Ammon's horn (tissue), 1 donor: ENCODE measurements at regions not wholly inside any gene's neighbourhood (a gene's known extent, or its start where the extent isn't known, plus 50 kb on each side); places are given as distances from the start of the nearest gene placed in this dataset.
A peak's percentile ranks its signal among the peaks of the same experiment; 100 is the strongest.
"Not testable (repeated sequence)": the region's sequence is repeated elsewhere in the genome, so short reads cannot be mapped to it uniquely, and the experiment has no call there.

ENCODE experiments used
- DNase-seq: peaks from one replicate; pipeline ENCODE4 v3.0.0-alpha.2; 2016; ENCODE audit warnings: low spot score

- no peak for DNase-seq
Measured at GRCh38 chr10:85012305-85012704, 683.9 kb downstream of the CCSER2 start.

DNA sequence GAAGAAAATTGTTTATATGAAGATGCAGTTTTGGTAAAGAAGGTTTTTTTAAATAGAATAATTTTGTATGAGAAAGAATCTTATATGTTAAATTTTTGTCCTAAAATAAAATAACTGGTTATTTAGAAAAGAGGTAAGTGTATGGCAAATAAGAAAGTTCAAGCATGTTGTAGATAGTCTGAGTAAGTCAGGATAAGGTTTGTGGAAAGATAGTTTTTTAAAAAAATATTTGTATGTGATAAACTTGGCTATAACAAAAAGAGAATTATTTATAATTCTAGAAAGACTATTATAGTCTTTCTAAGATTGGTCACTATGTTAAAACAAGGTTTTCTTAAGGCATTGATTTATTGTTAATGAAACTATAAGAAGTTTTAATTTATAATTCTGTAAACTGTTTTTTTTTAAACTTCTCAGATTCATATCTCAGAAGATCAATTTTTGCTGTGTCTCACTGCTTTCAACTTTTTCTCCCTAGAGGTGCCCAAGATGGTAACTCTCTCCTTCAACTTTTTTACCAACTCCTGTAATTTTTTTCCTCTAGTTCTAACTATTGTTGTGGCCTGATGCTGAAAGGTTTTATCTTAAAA, 698.6 kb downstream of the CCSER2 start:
- no peak for DNase-seq

GRCh38 chr10:85032981-85033380, 704.6 kb downstream of the CCSER2 start:
- DNase-seq, result no peak

GRCh38 chr10:85036661-85037060, 708.3 kb downstream of the CCSER2 start:
- no peak for DNase-seq

- no peak for DNase-seq
Measured at GRCh38 chr10:85039311-85039710, 710.9 kb downstream of the CCSER2 start.

- DNase-seq, result no peak
Measured at GRCh38 chr10:85043207-85043606, 714.8 kb downstream of the CCSER2 start.

DNA sequence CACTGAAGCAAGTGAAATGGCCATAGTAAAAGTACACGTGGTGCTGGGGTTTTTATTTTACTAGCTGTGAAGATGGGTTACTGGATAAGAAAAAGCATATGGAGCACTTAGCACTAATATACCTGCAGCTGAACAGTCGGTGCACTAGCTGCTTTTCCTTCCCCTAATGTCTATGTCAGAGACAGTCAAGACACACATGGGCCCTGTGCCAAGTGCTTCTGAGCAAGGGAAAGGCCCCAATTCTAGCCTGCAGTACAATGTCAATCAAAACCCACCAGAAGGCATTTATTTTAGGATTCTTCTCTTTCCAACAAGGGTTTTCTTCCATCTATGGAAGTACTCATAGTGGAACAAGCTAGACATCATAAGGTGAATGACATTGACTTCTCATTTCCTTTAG, 716.7 kb downstream of the CCSER2 start:
- DNase-seq, result no peak

DNA sequence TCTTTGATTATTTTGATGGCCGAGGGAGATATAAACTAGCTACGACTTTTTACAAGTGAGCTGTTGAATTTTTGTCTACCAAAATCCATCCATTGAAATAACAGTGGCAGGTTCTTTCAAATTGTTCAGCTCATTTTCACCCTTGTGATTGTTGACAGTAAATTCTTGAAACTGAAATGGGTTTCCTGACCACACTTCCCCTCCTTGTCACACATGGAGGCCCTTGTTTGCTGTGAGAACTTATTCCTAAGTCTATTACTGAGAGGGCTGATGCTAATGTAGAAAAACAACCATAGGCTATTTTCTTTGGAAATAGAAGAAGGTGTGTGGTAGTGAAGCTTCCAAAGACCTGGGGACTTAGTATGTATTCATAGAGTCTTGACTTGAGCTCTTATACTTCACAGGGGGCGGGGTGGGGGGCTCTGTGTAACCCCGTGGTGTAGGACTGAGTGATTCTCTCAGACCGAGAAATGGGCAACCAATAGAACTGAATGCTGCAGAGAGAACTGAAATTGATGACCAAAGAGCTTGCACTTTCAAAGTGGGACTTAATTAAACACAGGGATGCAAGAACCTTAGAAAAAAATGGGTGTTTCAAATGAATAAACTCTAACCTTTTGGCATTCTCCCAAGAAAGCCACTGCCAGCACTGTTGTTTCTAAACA, 718.9 kb downstream of the CCSER2 start:
- no peak for DNase-seq

DNA sequence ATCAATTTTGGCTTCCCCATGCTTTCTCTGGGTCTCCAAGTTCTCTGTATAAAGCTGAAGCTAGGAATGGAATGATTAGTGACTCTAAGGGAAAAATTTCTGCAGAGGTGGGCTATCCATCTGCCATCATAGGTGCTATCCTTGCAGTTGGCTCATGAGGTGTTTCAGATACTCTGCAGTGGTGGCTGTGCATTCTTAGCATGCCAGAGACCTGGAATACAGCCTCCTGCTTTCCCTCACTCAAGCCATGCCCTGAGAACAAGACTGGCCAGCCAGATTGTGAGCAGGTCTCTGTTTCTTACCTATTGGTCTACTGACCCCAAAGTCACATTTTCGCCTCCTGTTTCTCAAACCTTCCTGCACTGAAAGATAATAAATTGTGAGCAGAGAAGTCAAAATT, 719.6 kb downstream of the CCSER2 start:
- DNase-seq, result no peak

GRCh38 chr10:85048644-85049043, 720.3 kb downstream of the CCSER2 start:
- no peak for DNase-seq

GRCh38 chr10:85060944-85061343, 732.6 kb downstream of the CCSER2 start:
- DNase-seq, result no peak

GRCh38 chr10:85061401-85061800, 733.0 kb downstream of the CCSER2 start:
- DNase-seq, result no peak

DNA sequence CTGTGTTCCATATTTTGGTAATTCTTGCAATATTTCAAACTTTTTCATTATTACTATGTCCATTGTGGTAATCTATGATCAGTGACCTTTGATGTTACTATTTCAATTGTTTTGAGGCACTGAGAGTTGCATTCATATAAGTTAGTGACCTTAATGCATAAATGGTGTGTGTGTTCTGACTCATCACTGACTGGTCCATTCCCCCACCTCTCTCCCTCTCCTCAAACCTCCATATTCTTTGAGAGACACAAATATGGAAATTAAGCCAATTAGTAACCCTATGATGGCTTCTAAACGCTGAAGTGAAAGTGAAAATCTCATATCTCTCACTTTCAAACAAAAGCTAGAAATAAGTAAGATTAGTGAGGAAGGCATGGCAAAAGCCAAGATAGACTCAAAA, 739.6 kb downstream of the CCSER2 start:
- DNase-seq, result no peak

- no peak for DNase-seq
Measured at GRCh38 chr10:85080934-85081333, 752.5 kb downstream of the CCSER2 start.

GRCh38 chr10:85098835-85099521, 770.6 kb downstream of the CCSER2 start:
- no peak for DNase-seq

GRCh38 chr10:85100495-85100894, 772.1 kb downstream of the CCSER2 start:
- DNase-seq, result no peak

GRCh38 chr10:85105614-85106255, 777.3 kb downstream of the CCSER2 start:
- no peak for DNase-seq

DNA sequence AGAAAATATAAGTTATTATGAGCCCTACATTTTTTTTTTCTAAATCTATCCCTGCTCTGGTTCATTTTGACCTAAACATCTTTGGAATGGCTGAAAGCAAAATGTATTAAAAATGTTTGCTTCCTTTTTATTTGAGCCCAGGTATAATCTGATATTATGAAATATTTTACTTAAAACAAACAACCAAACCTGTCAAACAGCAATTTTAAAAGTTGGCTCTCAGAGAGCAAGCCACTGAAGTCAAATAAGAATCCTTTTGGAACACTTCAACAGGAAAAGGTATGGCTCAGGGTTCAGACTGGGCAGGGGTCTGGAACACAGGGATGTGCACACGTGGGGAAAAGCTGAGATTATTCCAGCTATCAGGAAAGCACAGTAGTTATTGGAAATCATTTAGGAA, 782.9 kb downstream of the CCSER2 start:
- no peak for DNase-seq

DNA sequence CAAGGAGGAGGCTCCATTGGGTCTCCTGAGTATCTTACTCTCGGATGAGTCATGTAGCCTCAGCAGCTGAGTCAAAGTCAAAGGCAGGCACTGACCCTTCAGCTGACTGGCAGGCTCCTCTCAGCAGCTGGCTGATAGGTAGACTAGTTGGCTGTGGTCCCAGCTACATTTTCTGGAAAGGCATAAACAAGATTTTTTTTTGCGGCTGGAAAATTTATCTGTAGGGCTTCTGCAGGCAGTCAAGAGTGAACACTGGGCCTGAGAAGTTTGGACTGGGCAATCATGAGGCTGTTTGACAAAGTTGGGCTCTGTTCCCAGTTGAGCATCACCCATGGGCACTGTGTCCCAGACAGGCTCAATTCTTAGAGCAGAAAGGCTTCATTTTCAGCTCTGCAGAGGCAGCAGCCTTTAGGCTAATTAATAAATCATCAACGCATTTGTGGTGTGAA, 796.2 kb downstream of the CCSER2 start:
- DNase-seq, result peak; percentile 87

DNA sequence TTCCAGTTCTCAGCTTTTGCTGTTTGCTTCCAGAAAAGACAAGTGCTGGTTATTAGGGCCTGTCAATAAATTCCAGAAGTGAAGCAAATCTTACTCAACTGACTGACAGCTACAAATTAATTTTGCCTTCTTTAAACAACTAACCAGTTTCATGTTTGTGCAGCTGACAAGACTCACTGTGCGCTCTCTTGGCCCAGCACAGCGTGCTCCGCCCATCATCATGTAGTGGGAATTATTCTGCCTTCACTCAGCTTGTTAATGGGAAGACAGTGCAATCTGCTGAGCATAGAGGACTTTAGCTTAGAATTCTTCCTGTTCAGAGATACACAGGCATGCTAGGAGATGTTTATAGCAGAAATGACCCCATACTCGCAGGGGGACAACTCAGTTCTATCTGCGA, 808.9 kb downstream of the CCSER2 start:
- DNase-seq, result no peak

- DNase-seq, result no peak
Measured at GRCh38 chr10:85138046-85138445, 809.7 kb downstream of the CCSER2 start.

DNA sequence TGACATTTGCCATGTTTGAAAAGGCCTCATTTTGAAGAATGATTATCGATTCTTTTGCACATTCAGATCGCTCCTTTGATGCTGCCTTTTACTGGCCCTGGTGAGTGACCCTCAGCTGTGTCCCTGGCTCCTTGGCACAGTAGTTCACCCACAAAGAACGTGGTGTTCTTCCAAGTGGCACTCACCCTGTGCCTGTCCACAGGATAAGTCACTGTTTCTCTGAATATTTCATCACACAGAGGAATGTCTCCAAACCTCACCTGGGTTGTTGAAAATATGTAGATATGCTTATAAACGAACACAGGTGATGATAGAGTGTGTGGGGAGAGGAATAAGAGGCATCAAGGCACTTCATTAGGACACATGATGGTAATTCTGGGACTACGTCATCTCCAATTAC, 810.7 kb downstream of the CCSER2 start:
- no peak for DNase-seq

- not testable (repeated sequence) for DNase-seq
Measured at GRCh38 chr10:85141520-85141919, 813.1 kb downstream of the CCSER2 start.
